Gastroesophageal sphincter (tissue), 4 donors: ENCODE measurements at regions not wholly inside any gene's neighbourhood (a gene's known extent, or its start where the extent isn't known, plus 50 kb on each side); places are given as distances from the start of the nearest gene placed in this dataset.

Experiments used
- ATAC-seq: fragments of 150-250 bp; one replicate; pipeline ENCODE4 v1.9.1; 2016; ENCODE audit warnings: mild to moderate bottlenecking, moderate library complexity
- H3K27ac ChIP-seq, 4 donors: fragments of 200-600 bp; sonication (generic) in 3 of 4; 1 replicate in 3 of 4; 2 replicates in 1 of 4; pipeline ENCODE4 v1.5.1; 2016 to 2019
- H3K27me3 ChIP-seq: fragments of 200-600 bp; sonication (generic); one replicate; pipeline ENCODE4 v1.5.1; 2019
- H3K36me3 ChIP-seq, 2 donors: fragments of 200-600 bp; sonication (generic); one replicate each; pipeline ENCODE4 v1.5.1; 2019; ENCODE audit warnings: control low read depth in 1 of 2
- H3K4me1 ChIP-seq, 3 donors: fragments of 200-600 bp; sonication (generic); 1 replicate in 2 of 3; 2 replicates in 1 of 3; pipeline ENCODE4 v1.5.1; 2016 to 2019; ENCODE audit warnings: control low read depth in 2 of 3
- H3K4me3 ChIP-seq, 2 donors: fragments of 200-600 bp; sonication (generic); one replicate each; pipeline ENCODE4 v1.5.1; 2019; ENCODE audit warnings: mild to moderate bottlenecking in 1 of 2, moderate library complexity in 1 of 2
- H3K9me3 ChIP-seq, 3 donors: fragments of 200-600 bp; sonication (generic); one replicate each; pipeline ENCODE4 v1.5.1; 2017 to 2019; ENCODE audit warnings: control low read depth in 2 of 3
- CTCF ChIP-seq, 4 experiments: fragments of 200-600 bp in 2 of 4; fragments of 450-650 bp in 2 of 4; sonication (generic) in 1 of 4; IDR thresholded peaks; one replicate each; pipeline ENCODE4 v1.5.1; 2017 to 2019; ENCODE audit warnings: antibody characterized with exemption in 4 of 4, mild to moderate bottlenecking in 2 of 4, moderate library complexity in 2 of 4
- EP300 ChIP-seq: sonication (generic); formaldehyde crosslinking; IDR thresholded peaks from one replicate; pipeline ENCODE4 v1.6.1; 2017; ENCODE audit warnings: antibody characterized with exemption, mild to moderate bottlenecking
- POLR2A ChIP-seq, 2 donors: fragments of 450-650 bp; IDR thresholded peaks; one replicate each; pipeline ENCODE4 v1.6.1; 2017; ENCODE audit warnings: antibody characterized with exemption in 2 of 2, mild to moderate bottlenecking in 2 of 2, moderate library complexity in 1 of 2
- POLR2AphosphoS5 ChIP-seq: sonication (generic); formaldehyde crosslinking; IDR thresholded peaks from one replicate; pipeline ENCODE4 v1.6.1; 2017; ENCODE audit warnings: antibody characterized with exemption
- WGBS, 2 donors: methylation state at CpG; one replicate each; pipeline ENCODE4 v1.1.5; 2018; ENCODE audit warnings: low coverage in 1 of 2; 5-methylcytosine and 5-hydroxymethylcytosine counted together

GRCh38 chr4:186003746-186004145 is 65.2 kb upstream of the TLR3 start:
- no peaks in the 10 kb centered on the region for H3K27me3 ChIP-seq
- ATAC-seq, result no peak
- H3K4me1 ChIP-seq, result peaks cover 0 to 24% (median 0%) of the 10 kb centered on the region in 3 donors
- no peak overlapping the region for H3K4me3 ChIP-seq
- H3K36me3 ChIP-seq, result no peaks in the 10 kb centered on the region
- no peaks in the 10 kb centered on the region for H3K9me3 ChIP-seq
- TF ChIP-seq CTCF (IDR thresholded peaks at IDR 0.05) (no peak), EP300 (no peak), POLR2A (IDR thresholded peaks at IDR 0.05) (no peak), POLR2AphosphoS5 (no peak)
- WGBS, 2 donors, result 90 to 93% methylated on average over 5 to 6 of the region's 6 CpGs
- no peak overlapping the region for H3K27ac ChIP-seq

GRCh38 chr4:186008057-186008456 is 60.9 kb upstream of the TLR3 start:
- H3K27me3 ChIP-seq, result no peaks in the 10 kb centered on the region
- no peak for ATAC-seq
- TF ChIP-seq POLR2AphosphoS5 (no peak), EP300 (no peak), POLR2A (IDR thresholded peaks at IDR 0.05) (no peak), CTCF (IDR thresholded peaks at IDR 0.05) (no peak)
- H3K9me3 ChIP-seq, result no peaks in the 10 kb centered on the region
- H3K4me1 ChIP-seq, result peaks cover 0 to 12% (median 0%) of the 10 kb centered on the region in 3 donors
- WGBS, 2 donors, result 88 to 92% methylated on average over 2 to 5 of the region's 5 CpGs
- H3K27ac ChIP-seq, result no peak overlapping the region
- H3K4me3 ChIP-seq, result no peak overlapping the region
- H3K36me3 ChIP-seq, result no peaks in the 10 kb centered on the region

- Histone ChIP-seq H3K27me3 (no peaks in the 10 kb centered on the region), H3K27ac (no peak overlapping the region), H3K4me3 (no peak overlapping the region), H3K36me3 (no peaks in the 10 kb centered on the region), H3K9me3 (no peaks in the 10 kb centered on the region), H3K4me1 (peaks cover 0 to 12% (median 0%) of the 10 kb centered on the region in 3 donors)
- ATAC-seq, result no peak
- TF ChIP-seq CTCF (IDR thresholded peaks at IDR 0.05), result no peak
- no peak for TF ChIP-seq POLR2A (IDR thresholded peaks at IDR 0.05)
- TF ChIP-seq POLR2AphosphoS5, result no peak
- no peak for TF ChIP-seq EP300
Measured at GRCh38 chr4:186009976-186010375, 59.0 kb upstream of the TLR3 start.

GRCh38 chr4:186010821-186011220 is 58.1 kb upstream of the TLR3 start:
- 92 to 96% methylated on average over 7 of the region's 7 CpGs for WGBS, 2 donors
- Histone ChIP-seq H3K4me1 (peaks cover 0 to 12% (median 0%) of the 10 kb centered on the region in 3 donors), H3K36me3 (no peaks in the 10 kb centered on the region), H3K9me3 (no peaks in the 10 kb centered on the region), H3K27ac (no peak overlapping the region), H3K4me3 (no peak overlapping the region), H3K27me3 (no peaks in the 10 kb centered on the region)
- TF ChIP-seq EP300, result no peak
- TF ChIP-seq POLR2A (IDR thresholded peaks at IDR 0.05), result no peak
- TF ChIP-seq CTCF (IDR thresholded peaks at IDR 0.05), result no peak
- TF ChIP-seq POLR2AphosphoS5, result no peak
- ATAC-seq, result no peak

GRCh38 chr4:186012071-186012470 is 56.9 kb upstream of the TLR3 start:
- Histone ChIP-seq H3K4me3 (no peak overlapping the region), H3K27ac (no peak overlapping the region), H3K9me3 (no peaks in the 10 kb centered on the region), H3K27me3 (no peaks in the 10 kb centered on the region), H3K4me1 (peaks cover 0 to 12% (median 0%) of the 10 kb centered on the region in 3 donors), H3K36me3 (no peaks in the 10 kb centered on the region)
- no peak for ATAC-seq
- TF ChIP-seq POLR2AphosphoS5 (no peak), CTCF (IDR thresholded peaks at IDR 0.05) (no peak), EP300 (no peak), POLR2A (IDR thresholded peaks at IDR 0.05) (no peak)
- 96% methylated on average over 9 of the region's 14 CpGs for WGBS, 2 donors
